Kidney epithelial cell (primary cell): ENCODE measurements at regions not wholly inside any gene's neighbourhood (a gene's known extent, or its start where the extent isn't known, plus 50 kb on each side); places are given as distances from the start of the nearest gene placed in this dataset.
A peak's percentile ranks its signal among the peaks of the same experiment; 100 is the strongest.

Source experiments
- DNase-seq: peaks from one replicate; pipeline ENCODE4 v3.0.0-alpha.2; 2010; ENCODE audit warnings: low read depth
- H3K27me3 ChIP-seq: 2 replicates; pipeline ENCODE4 v1.6.0; 2011; ENCODE audit warnings: low read length; ENCODE audit not compliant: control insufficient read depth, insufficient read depth
- H3K36me3 ChIP-seq: 2 replicates; pipeline ENCODE4 v1.5.1; 2011; ENCODE audit warnings: low read length; ENCODE audit not compliant: control insufficient read depth, insufficient read depth
- H3K4me3 ChIP-seq: 2 replicates; pipeline ENCODE4 v1.5.1; 2011; ENCODE audit warnings: low read depth, mild to moderate bottlenecking, control low read depth, low read length
- TF ChIP-seq, protein P1 (sequence below): IDR thresholded peaks from 2 replicates; pipeline ENCODE4 v1.5.1; 2011; ENCODE audit warnings: mild to moderate bottlenecking, moderate library complexity, low read length, control low read depth, inconsistent platforms; ENCODE audit not compliant: insufficient read depth, poor library complexity, severe bottlenecking

DNA sequence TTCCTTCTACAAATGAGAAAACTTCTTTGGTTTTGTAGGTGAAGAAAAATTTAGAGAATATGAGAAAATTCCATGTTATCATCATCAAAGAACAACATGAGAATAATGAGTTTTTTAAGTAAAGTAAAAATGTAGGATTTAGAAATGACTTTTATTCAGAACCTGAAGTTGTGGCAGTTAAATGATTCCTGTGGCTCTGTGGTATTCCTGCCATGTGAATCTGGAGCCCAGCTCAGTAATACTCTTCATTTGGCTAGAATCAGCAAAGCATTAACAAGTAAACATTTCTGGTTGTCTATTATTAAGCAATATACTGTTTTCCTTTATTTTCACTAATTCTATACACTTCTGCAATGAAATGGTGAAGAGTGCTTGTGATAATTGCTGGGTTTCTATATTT, 95.6 kb upstream of the E2F7 start:
- no peak overlapping the region for H3K4me3 ChIP-seq
- DNase-seq, result no peak

DNA sequence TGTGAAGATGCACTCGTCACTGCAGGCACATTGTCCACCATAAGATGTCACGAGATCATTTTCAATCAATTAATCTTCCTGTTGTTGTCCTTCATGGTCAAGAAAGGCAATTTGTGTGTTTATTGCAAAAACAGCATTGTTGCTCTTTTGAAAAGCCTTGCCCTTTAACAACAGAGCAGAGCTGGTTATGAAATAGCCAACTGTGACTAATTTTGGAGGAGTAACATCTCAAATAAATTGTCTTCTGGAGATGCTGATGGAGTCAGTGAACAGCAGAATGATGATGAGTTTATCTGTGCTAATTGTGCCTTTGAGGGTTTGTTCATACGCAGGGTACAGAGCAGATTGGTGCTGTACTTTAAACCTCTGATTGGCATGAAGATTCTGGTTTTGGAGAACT, 88.3 kb upstream of the E2F7 start:
- TF ChIP-seq, protein P1, sequence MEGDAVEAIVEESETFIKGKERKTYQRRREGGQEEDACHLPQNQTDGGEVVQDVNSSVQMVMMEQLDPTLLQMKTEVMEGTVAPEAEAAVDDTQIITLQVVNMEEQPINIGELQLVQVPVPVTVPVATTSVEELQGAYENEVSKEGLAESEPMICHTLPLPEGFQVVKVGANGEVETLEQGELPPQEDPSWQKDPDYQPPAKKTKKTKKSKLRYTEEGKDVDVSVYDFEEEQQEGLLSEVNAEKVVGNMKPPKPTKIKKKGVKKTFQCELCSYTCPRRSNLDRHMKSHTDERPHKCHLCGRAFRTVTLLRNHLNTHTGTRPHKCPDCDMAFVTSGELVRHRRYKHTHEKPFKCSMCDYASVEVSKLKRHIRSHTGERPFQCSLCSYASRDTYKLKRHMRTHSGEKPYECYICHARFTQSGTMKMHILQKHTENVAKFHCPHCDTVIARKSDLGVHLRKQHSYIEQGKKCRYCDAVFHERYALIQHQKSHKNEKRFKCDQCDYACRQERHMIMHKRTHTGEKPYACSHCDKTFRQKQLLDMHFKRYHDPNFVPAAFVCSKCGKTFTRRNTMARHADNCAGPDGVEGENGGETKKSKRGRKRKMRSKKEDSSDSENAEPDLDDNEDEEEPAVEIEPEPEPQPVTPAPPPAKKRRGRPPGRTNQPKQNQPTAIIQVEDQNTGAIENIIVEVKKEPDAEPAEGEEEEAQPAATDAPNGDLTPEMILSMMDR, result no peak
- Histone ChIP-seq H3K27me3 (no peaks in the 10 kb centered on the region), H3K4me3 (no peak overlapping the region), H3K36me3 (no peaks in the 10 kb centered on the region)
- DNase-seq, result no peak

More for the DNA sequence above, 95.6 kb upstream of the E2F7 start:
- Histone ChIP-seq H3K36me3 (no peaks in the 10 kb centered on the region), H3K27me3 (no peaks in the 10 kb centered on the region)
- TF ChIP-seq, protein P1, result no peak

DNA sequence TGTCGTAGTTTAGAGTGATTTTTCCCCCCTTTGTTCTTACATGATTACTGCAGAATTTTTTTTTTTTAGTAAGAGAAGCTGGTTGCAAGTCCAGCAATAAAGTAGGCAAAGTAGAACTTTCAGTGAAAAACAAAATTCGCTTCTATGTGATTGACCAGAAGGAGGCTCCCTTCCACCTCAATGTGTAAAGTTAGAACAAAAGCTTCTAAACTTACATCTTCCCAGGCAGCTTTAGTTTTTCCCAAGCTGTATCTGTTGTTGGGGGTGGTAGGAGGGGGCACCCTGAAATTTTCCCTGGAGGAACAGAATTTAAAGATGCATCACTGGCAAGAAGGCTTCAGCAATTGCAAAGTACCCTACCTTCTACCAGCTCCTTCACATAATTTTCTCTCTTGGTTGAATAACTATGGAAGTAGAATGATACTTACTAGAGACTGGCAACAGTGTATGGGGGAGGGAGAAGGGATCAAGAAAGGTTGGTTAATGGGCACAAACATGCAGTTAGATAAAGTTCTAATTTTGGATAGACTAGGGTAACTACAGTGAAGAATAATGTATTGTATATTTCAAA, 87.3 kb upstream of the E2F7 start:
- TF ChIP-seq, protein P1, result peak; percentile 43
- no peaks in the 10 kb centered on the region for H3K36me3 ChIP-seq
- no peak for DNase-seq
- H3K4me3 ChIP-seq, result no peak overlapping the region
- no peaks in the 10 kb centered on the region for H3K27me3 ChIP-seq

DNA sequence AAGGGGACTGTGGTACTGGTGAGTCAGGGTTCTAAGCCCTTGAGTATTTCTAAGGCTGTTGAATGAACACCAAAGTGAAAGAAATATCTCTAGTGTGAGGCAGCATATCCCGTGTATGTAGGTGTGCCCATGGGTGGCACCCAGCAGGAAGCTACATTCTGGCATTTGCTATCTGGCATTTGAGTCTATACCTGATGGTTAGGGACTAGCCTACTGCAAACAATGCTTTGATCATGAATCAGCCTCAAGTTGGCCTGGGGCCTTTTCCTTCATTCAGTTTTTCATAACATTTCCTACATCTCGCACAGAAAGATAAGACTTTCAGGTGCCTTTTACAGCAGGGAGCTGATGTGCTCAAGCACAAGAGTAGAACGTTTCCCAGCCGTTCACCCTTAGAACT, 85.7 kb upstream of the E2F7 start:
- H3K27me3 ChIP-seq, result no peaks in the 10 kb centered on the region
- H3K36me3 ChIP-seq, result no peaks in the 10 kb centered on the region
- no peak for DNase-seq
- TF ChIP-seq, protein P1, result no peak
- H3K4me3 ChIP-seq, result no peak overlapping the region

DNA sequence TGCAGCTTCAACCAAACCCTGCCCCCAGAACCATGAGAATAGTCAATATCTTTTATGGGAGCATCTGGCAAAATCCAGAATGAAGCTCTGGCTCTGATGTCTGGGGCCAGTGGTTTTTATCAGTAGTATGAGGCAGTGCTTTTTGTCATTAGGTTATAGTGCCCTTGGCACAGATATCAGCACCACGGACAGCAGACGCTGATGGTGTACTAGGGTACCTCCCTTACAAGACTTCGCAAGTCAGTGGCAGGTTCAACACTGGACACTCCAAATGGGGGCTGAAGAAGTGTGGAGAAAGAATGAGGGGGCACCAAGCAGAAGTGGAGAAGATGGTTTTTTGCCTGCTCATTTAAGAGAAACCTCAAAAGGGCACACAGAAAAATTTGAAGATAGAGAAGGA, 68.2 kb upstream of the E2F7 start:
- DNase-seq, result no peak
- Histone ChIP-seq H3K27me3 (no peaks in the 10 kb centered on the region), H3K4me3 (no peak overlapping the region), H3K36me3 (no peaks in the 10 kb centered on the region)
- TF ChIP-seq, protein P1, result no peak

DNA sequence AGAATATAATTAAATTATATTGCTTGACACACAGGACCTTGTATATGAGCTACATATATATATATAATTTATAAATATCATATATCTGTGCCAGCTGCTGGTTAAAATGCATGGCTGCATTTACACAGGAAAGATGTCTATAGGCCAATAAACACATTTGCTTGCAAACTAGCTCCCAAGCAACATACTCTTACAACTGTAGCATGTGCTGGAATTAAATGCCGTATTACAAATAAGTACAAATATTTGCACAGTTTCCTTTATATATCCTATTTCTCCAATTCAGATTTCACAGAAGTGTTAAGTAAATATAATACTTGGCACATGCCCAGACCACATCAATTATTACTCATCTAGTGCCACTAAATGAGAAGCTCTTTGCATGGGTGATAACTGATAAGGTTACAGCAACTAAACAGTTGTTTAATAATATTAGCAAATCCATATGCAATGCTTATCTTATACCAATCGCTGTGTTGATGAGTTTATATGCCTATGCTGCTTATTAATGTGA, 66.7 kb upstream of the E2F7 start:
- TF ChIP-seq, protein P1, result no peak

More for the DNA sequence above, 66.7 kb upstream of the E2F7 start:
- DNase-seq, result no peak
- H3K27me3 ChIP-seq, result no peaks in the 10 kb centered on the region
- no peak overlapping the region for H3K4me3 ChIP-seq
- H3K36me3 ChIP-seq, result no peaks in the 10 kb centered on the region
